GM12878 (cell line): ENCODE measurements at regions not wholly inside any gene's neighbourhood (a gene's known extent, or its start where the extent isn't known, plus 50 kb on each side); places are given as distances from the start of the nearest gene placed in this dataset.

ENCODE experiments used
- BACH1 ChIP-seq: fragments of 450-650 bp; IDR thresholded peaks from 2 replicates; pipeline ENCODE4 v1.6.1; 2017; ENCODE audit warnings: mild to moderate bottlenecking, borderline replicate concordance
- BCL11A ChIP-seq: IDR thresholded peaks from 2 replicates; pipeline ENCODE4 v1.6.1; 2011; ENCODE audit warnings: low read depth, low read length
- BHLHE40 ChIP-seq, 2 experiments: fragments of 450-650 bp in 1 of 2; IDR thresholded peaks; 2 replicates each; pipeline ENCODE4 v1.6.1; 2011 to 2017; ENCODE audit warnings: low read depth in 2 of 2, borderline replicate concordance in 1 of 2, improper control_type of control experiment in 1 of 2, low read length in 1 of 2, mild to moderate bottlenecking in 1 of 2
- CBX3 ChIP-seq: fragments of 200-600 bp; sonication (generic); IDR thresholded peaks from 2 replicates; pipeline ENCODE4 v1.6.1; 2016; ENCODE audit warnings: low read depth, borderline replicate concordance
- CHD4 ChIP-seq: fragments of 200-600 bp; sonication (generic); IDR thresholded peaks from 2 replicates; pipeline ENCODE4 v1.6.1; 2016; ENCODE audit warnings: mild to moderate bottlenecking
- E4F1 ChIP-seq: fragments of 450-650 bp; IDR thresholded peaks from 2 replicates; pipeline ENCODE4 v1.6.1; 2018; ENCODE audit warnings: borderline replicate concordance, mild to moderate bottlenecking; ENCODE audit not compliant: partially characterized antibody
- FOXK2 ChIP-seq: fragments of 450-650 bp; IDR thresholded peaks from 2 replicates; pipeline ENCODE4 v1.6.1; 2017; ENCODE audit warnings: mild to moderate bottlenecking, moderate library complexity
- HCFC1 ChIP-seq: fragments of 150-350 bp; IDR thresholded peaks from 2 replicates; pipeline ENCODE4 v1.6.1; 2014; ENCODE audit warnings: low read length
- HDAC2 ChIP-seq: fragments of 200-600 bp; sonication (generic); IDR thresholded peaks from 2 replicates; pipeline ENCODE4 v1.6.1; 2017
- HDGF ChIP-seq: fragments of 450-650 bp; IDR thresholded peaks from 2 replicates; pipeline ENCODE4 v1.6.1; 2016; ENCODE audit warnings: antibody characterized with exemption
- IKZF2 ChIP-seq, 2 experiments: fragments of 450-650 bp; IDR thresholded peaks; 2 replicates each; pipeline ENCODE4 v1.6.1; 2017; ENCODE audit warnings: mild to moderate bottlenecking in 2 of 2, moderate library complexity in 2 of 2
- JUNB ChIP-seq: IDR thresholded peaks from 2 replicates; pipeline ENCODE4 v1.6.1; 2016; ENCODE audit warnings: antibody characterized with exemption, mild to moderate bottlenecking
- MTA3 ChIP-seq: IDR thresholded peaks from 2 replicates; pipeline ENCODE4 v1.6.1; 2012; ENCODE audit warnings: low read length, inconsistent platforms, borderline replicate concordance
- MXI1 ChIP-seq: fragments of 150-350 bp; IDR thresholded peaks from 2 replicates; pipeline ENCODE4 v1.6.1; 2011; ENCODE audit warnings: low read depth, mild to moderate bottlenecking, inconsistent platforms, low read length, improper control_type of control experiment
- PAX5 ChIP-seq: IDR thresholded peaks from 2 replicates; pipeline ENCODE4 v1.6.1; 2011; ENCODE audit warnings: low read depth, low read length, borderline replicate concordance
- PKNOX1 ChIP-seq: fragments of 450-650 bp; IDR thresholded peaks from 2 replicates; pipeline ENCODE4 v1.6.1; 2016; ENCODE audit warnings: mild to moderate bottlenecking
- POLR2AphosphoS2 ChIP-seq: IDR thresholded peaks from 2 replicates; pipeline ENCODE4 v1.6.1; 2011; ENCODE audit warnings: low read depth, mild to moderate bottlenecking, low read length, improper control_type of control experiment, moderate library complexity
- POLR2AphosphoS5 ChIP-seq: IDR thresholded peaks from 2 replicates; pipeline ENCODE4 v1.6.1; 2011; ENCODE audit warnings: mild to moderate bottlenecking, low read length, inconsistent platforms
- POU2F2 ChIP-seq: IDR thresholded peaks from 3 replicates; pipeline ENCODE4 v1.6.1; 2011; ENCODE audit warnings: low read depth, mild to moderate bottlenecking, low read length, borderline replicate concordance
- RB1 ChIP-seq: fragments of 450-650 bp; formaldehyde crosslinking; IDR thresholded peaks from 2 replicates; pipeline ENCODE4 v1.6.1; 2017; ENCODE audit warnings: mild to moderate bottlenecking, borderline replicate concordance
- RELA ChIP-seq: fragments of 450-650 bp; IDR thresholded peaks from 2 replicates; pipeline ENCODE4 v1.8.0; 2014; ENCODE audit warnings: borderline replicate concordance; ENCODE audit not compliant: partially characterized antibody
- SPI1 ChIP-seq: IDR thresholded peaks from 2 replicates; pipeline ENCODE4 v1.6.1; 2011; ENCODE audit warnings: low read depth, mild to moderate bottlenecking, low read length, moderate library complexity, borderline replicate concordance; ENCODE audit not compliant: insufficient read depth
- USF2 ChIP-seq: IDR thresholded peaks from 2 replicates; pipeline ENCODE4 v1.6.1; 2011; ENCODE audit warnings: low read depth, low read length, improper control_type of control experiment, borderline replicate concordance
- ZBTB33 ChIP-seq: fragments of 450-650 bp; IDR thresholded peaks from 2 replicates; pipeline ENCODE4 v1.6.1; 2017; ENCODE audit warnings: mild to moderate bottlenecking
- ZSCAN29 ChIP-seq: fragments of 450-650 bp; IDR thresholded peaks from 2 replicates; pipeline ENCODE4 v1.6.1; 2017; ENCODE audit warnings: mild to moderate bottlenecking, moderate library complexity
- ZZZ3 ChIP-seq: IDR thresholded peaks from 2 replicates; pipeline ENCODE4 v1.6.1; 2011; ENCODE audit warnings: low read depth; ENCODE audit not compliant: control insufficient read depth, insufficient read length
- TF ChIP-seq, protein P1 (sequence below): fragments of 150-350 bp; IDR thresholded peaks from 2 replicates; pipeline ENCODE4 v1.6.1; 2014; ENCODE audit warnings: mild to moderate bottlenecking, low read depth, low read length

GRCh38 chr1:234970401-234970730 lies 158.3 kb downstream of the TOMM20 start (continued):
- TF ChIP-seq CBX3 = no peak
- no peak for TF ChIP-seq POLR2AphosphoS5
- TF ChIP-seq POLR2AphosphoS2 = no peak
- no peak; the same call in 1 of the 2 replicates for TF ChIP-seq BACH1
- no peak for TF ChIP-seq MXI1
- TF ChIP-seq HDGF = no peak
- no peak for TF ChIP-seq RB1
- no peak for TF ChIP-seq PKNOX1
- no peak for TF ChIP-seq RELA
- no peak for TF ChIP-seq E4F1
- TF ChIP-seq IKZF2 (IDR thresholded peaks at IDR 0.05) = peak; percentile 82 to 93
- TF ChIP-seq, protein P1, sequence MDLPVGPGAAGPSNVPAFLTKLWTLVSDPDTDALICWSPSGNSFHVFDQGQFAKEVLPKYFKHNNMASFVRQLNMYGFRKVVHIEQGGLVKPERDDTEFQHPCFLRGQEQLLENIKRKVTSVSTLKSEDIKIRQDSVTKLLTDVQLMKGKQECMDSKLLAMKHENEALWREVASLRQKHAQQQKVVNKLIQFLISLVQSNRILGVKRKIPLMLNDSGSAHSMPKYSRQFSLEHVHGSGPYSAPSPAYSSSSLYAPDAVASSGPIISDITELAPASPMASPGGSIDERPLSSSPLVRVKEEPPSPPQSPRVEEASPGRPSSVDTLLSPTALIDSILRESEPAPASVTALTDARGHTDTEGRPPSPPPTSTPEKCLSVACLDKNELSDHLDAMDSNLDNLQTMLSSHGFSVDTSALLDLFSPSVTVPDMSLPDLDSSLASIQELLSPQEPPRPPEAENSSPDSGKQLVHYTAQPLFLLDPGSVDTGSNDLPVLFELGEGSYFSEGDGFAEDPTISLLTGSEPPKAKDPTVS = no peak
- TF ChIP-seq ZZZ3 = no peak
- TF ChIP-seq MTA3 = no peak
- TF ChIP-seq ZSCAN29 = no peak
- TF ChIP-seq HCFC1 = no peak
- no peak for TF ChIP-seq USF2
- TF ChIP-seq BCL11A = peak; percentile 66
- TF ChIP-seq JUNB = no peak
- TF ChIP-seq POU2F2 = no peak
- 0 out of 2 replicates have a peak, but pooled peaks have one; percentile 57 for TF ChIP-seq PAX5
- no peak for TF ChIP-seq FOXK2
- no peak for TF ChIP-seq ZBTB33
- no peak for TF ChIP-seq CHD4
- TF ChIP-seq BHLHE40 (IDR thresholded peaks at IDR 0.05; ENCODE audit: borderline replicate concordance in 1 of 2, low read depth in 2 of 2, low read length in 1 of 2) = no peak
- no peak for TF ChIP-seq HDAC2
- no peak for TF ChIP-seq SPI1
